Activated naive CD8-positive, alpha-beta T cell treated with anti-CD3 and anti-CD28 coated beads, Interleukin-2, amount 50 U/mL, for 24 hours (primary cell): ENCODE measurements at regions not wholly inside any gene's neighbourhood (a gene's known extent, or its start where the extent isn't known, plus 50 kb on each side); places are given as distances from the start of the nearest gene placed in this dataset.

Experiments used
- ATAC-seq: fragments of 150-1000 bp; cut with Tn5 transposase; one replicate; pipeline ENCODE4 v1.10.0; 2021
- DNase-seq: peaks from one replicate; pipeline ENCODE4 v3.0.0; 2021
- H3K27ac Mint-ChIP-seq: one replicate; pipeline ENCODE4 v1.8.0; 2021; ENCODE audit warnings: mild to moderate bottlenecking, mixed read lengths
- H3K27me3 Mint-ChIP-seq: one replicate; pipeline ENCODE4 v1.8.0; 2021; ENCODE audit warnings: mixed read lengths
- H3K36me3 Mint-ChIP-seq: one replicate; pipeline ENCODE4 v1.8.0; 2021; ENCODE audit warnings: low read depth, mixed read lengths
- H3K4me1 Mint-ChIP-seq: one replicate; pipeline ENCODE4 v1.8.0; 2021; ENCODE audit warnings: mixed read lengths
- H3K4me3 Mint-ChIP-seq: one replicate; pipeline ENCODE4 v1.8.0; 2021; ENCODE audit warnings: mild to moderate bottlenecking, moderate library complexity, mixed read lengths
- H3K9me3 Mint-ChIP-seq: one replicate; pipeline ENCODE4 v1.8.0; 2021; ENCODE audit warnings: mixed read lengths

DNA sequence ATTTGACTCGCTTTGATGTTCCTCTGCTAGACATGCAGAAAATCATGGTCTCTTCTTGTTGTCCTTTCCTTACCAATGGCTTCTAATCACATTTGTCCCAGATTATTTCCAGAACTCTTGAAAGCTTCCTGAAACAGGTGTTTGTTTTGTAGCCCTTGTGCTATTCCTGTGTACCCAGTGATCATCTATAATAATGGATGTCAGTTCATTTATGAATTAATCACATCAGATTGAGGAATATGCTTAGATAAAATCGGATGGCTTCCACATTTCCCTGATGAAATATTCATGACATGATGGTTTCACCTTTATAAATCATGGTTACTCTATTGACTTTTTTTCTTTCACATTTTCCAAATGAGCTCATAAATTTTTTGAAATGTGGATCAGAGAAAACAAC, 359.0 kb upstream of the DMAC1 start:
- Mint-ChIP-seq H3K9me3 (no peaks in the 10 kb centered on the region), H3K27ac (no peak overlapping the region), H3K36me3 (no peaks in the 10 kb centered on the region), H3K27me3 (no peaks in the 10 kb centered on the region), H3K4me3 (no peak overlapping the region), H3K4me1 (peaks cover 2% of the 10 kb centered on the region)
- ATAC-seq (no peak), DNase-seq (no peak)

DNA sequence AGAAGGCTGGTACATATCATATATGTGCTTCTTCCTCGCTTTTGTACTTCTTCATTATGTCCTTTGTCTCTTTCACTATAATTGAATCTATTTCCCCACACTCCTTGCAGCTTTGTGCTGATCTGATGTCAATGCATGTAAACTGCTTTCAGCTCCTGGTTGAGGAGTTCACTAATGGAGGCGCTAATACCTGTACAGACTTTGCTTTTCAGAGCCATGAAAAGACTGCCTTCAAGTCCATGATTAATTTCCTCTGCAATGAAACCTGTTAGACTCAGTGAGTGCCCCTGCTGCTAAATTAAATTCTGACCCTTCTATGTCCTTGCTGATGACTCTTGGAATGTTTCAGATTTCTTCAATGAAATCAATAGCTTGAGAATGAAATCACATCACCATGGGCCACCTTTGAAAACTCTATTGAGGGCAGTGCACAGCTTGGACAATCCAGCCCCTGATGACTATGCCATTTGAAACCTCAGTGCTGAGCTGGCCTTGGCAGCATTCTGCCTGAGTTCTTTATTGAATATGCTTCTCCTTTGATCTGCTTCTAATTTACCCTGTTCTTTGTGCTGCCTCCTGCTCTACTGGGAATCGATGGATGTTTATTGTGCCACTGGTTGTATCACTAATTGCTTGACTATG, 358.2 kb upstream of the DMAC1 start:
- no peak overlapping the region for H3K4me3 Mint-ChIP-seq
- H3K36me3 Mint-ChIP-seq, result no peaks in the 10 kb centered on the region
- no peaks in the 10 kb centered on the region for H3K27me3 Mint-ChIP-seq
- H3K27ac Mint-ChIP-seq, result no peak overlapping the region
- no peaks in the 10 kb centered on the region for H3K9me3 Mint-ChIP-seq
- ATAC-seq (no peak), DNase-seq (no peak)
- H3K4me1 Mint-ChIP-seq, result peaks cover 2% of the 10 kb centered on the region

DNA sequence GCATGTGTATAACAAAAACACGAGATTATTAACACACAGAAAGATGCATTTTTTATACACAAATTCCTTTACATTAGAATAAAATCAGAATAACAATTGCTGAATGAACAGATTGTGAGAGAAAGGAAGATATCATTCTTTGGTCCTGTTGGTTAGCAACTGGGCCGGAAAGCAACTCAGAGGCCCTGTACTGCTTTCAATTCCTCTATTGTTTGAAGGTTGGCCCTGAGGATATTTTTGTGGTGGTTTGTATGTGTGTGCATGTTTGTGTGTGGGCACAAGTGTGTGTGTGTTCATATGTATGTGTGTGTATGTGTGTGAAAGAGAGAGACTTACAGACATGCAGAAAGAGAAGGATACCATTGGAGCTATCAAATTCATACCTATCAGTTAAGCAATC, 356.8 kb upstream of the DMAC1 start:
- no peaks in the 10 kb centered on the region for H3K9me3 Mint-ChIP-seq
- H3K4me1 Mint-ChIP-seq, result peaks cover 2% of the 10 kb centered on the region
- ATAC-seq (no peak), DNase-seq (no peak)
- no peak overlapping the region for H3K4me3 Mint-ChIP-seq
- no peaks in the 10 kb centered on the region for H3K27me3 Mint-ChIP-seq
- H3K27ac Mint-ChIP-seq, result no peak overlapping the region
- no peaks in the 10 kb centered on the region for H3K36me3 Mint-ChIP-seq

DNA sequence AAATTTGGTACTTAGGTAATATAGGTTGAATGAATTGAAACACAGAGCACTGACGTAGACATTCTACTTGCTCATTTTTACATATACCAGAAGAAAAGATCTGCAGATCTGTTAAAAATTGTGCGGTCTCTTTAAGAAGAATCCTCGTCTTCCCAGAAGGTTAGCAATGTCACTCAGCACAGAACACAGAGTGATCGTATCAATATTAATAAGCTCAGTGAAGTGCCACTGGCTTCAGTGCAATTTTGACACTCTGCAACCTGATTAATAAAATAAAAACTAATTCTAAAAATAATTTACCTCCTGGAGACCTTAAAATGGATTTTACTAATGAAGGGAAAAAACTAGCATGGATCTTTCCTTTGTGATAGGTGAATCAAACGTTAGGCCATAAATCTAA, 356.1 kb upstream of the DMAC1 start:
- no peaks in the 10 kb centered on the region for H3K27me3 Mint-ChIP-seq
- H3K4me3 Mint-ChIP-seq, result no peak overlapping the region
- H3K27ac Mint-ChIP-seq, result no peak overlapping the region
- H3K36me3 Mint-ChIP-seq, result peaks cover under 1% of the 10 kb centered on the region
- peaks cover 2% of the 10 kb centered on the region for H3K4me1 Mint-ChIP-seq
- peaks cover 2% of the 10 kb centered on the region for H3K9me3 Mint-ChIP-seq
- ATAC-seq (no peak), DNase-seq (no peak)

DNA sequence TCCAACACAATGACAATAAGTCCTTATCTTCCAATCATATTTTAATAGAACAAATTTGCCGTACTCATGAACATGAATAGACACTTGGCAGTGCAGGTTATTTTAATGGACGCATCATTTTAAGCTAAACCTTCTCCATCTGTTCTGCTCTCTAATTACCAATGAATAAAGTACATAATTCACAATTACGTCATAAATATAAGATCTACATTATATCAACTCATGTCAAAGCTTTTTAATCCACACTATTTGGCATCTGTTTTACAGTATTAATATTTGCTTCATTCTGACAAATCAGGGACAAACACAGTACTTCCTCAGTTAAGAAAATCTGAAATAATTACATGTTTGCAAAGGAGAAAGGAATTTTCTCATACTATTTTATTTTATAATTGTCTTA, 344.1 kb upstream of the DMAC1 start:
- ATAC-seq (no peak), DNase-seq (no peak)
- Mint-ChIP-seq H3K9me3 (peaks cover 3% of the 10 kb centered on the region), H3K27ac (no peak overlapping the region), H3K27me3 (no peaks in the 10 kb centered on the region), H3K36me3 (no peaks in the 10 kb centered on the region), H3K4me1 (no peaks in the 10 kb centered on the region), H3K4me3 (no peak overlapping the region)

DNA sequence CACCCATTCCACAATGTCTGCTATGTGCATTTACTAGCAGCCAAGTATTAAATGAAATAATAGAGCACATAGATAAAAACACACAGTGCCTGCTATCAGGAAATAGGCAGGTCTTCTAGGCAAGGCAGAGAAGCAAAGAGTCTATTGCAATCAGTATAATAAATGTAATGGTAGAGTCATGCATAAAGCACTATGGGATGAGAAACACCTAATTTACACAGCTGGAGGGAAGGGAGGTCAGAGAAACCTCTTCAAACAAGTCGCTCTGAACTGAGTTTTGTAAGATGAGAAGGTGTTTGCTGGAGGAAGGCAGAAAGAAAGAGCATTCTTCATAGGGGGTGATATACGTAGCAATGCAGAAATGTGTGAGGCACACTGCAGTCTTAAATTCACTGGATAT, 341.0 kb upstream of the DMAC1 start:
- no peaks in the 10 kb centered on the region for H3K4me1 Mint-ChIP-seq
- ATAC-seq (no peak), DNase-seq (no peak)
- H3K36me3 Mint-ChIP-seq, result no peaks in the 10 kb centered on the region
- H3K27me3 Mint-ChIP-seq, result no peaks in the 10 kb centered on the region
- H3K27ac Mint-ChIP-seq, result no peak overlapping the region
- no peaks in the 10 kb centered on the region for H3K9me3 Mint-ChIP-seq
- H3K4me3 Mint-ChIP-seq, result no peak overlapping the region

DNA sequence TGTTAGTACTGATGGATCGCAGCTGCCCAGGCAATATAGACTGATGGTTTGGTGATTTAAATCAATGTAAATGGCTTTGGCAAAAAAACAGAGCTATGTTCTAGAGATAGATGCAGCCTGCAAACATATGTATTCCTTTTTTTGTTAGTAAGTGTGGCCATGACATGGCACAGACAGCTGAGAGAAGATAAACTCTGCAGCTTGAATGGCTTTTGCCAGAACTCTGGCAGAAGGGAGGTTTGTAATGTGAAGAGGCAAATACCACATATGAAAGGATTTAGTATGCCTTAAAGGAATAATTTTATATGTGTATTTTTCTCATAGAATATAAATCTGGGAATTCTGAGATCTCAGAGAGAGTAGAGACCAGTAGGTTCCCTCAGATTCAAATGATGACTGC, 340.2 kb upstream of the DMAC1 start:
- H3K27ac Mint-ChIP-seq, result no peak overlapping the region
- no peaks in the 10 kb centered on the region for H3K4me1 Mint-ChIP-seq
- ATAC-seq (no peak), DNase-seq (no peak)
- no peaks in the 10 kb centered on the region for H3K36me3 Mint-ChIP-seq
- H3K9me3 Mint-ChIP-seq, result no peaks in the 10 kb centered on the region
- no peaks in the 10 kb centered on the region for H3K27me3 Mint-ChIP-seq
- H3K4me3 Mint-ChIP-seq, result no peak overlapping the region

DNA sequence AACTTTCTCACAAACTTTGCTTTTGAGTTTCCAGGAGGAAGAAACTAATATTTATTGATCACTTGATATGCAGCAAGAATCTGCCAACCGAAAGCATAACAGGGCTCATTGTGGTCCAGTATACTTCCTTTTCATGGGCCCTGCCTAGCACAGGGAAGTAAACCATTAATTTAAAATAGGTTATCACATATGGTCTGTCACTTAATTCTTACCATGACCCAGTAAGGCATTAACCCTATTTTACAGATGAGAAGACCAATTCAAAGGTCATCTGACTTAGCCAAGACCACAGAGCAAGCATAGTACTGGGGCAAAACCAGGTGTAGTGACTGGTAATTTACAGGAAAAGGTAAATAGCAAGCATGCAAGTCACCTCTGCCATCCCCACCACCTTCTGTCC, 336.9 kb upstream of the DMAC1 start:
- H3K4me1 Mint-ChIP-seq, result no peaks in the 10 kb centered on the region
- H3K27me3 Mint-ChIP-seq, result no peaks in the 10 kb centered on the region
- H3K27ac Mint-ChIP-seq, result no peak overlapping the region
- H3K36me3 Mint-ChIP-seq, result no peaks in the 10 kb centered on the region
- DNase-seq (no peak), ATAC-seq (no peak)
- no peaks in the 10 kb centered on the region for H3K9me3 Mint-ChIP-seq
- H3K4me3 Mint-ChIP-seq, result no peak overlapping the region

DNA sequence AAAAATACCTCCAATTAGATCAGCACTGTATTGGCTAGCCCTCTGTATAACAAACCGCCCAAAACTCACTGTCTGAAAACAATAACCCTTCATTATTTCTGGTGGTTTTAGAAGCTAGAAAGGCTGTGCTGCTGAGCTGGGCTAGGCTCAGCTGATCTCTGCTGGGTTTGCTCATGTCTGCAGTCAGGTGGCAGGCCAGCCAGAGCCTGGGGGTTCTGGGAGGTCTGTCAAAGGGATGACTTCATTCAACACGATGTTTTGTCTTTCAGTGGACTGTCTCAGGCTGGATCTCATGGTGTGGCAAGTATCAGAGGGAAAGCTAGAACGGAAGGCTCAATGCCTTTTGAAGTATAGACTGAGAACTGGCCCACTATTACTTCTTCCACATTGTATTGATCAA, 335.1 kb upstream of the DMAC1 start:
- DNase-seq, result no peak
- H3K36me3 Mint-ChIP-seq, result no peaks in the 10 kb centered on the region
- no peak overlapping the region for H3K27ac Mint-ChIP-seq
- no peaks in the 10 kb centered on the region for H3K9me3 Mint-ChIP-seq
- H3K4me1 Mint-ChIP-seq, result no peaks in the 10 kb centered on the region
- H3K4me3 Mint-ChIP-seq, result no peak overlapping the region
- no peaks in the 10 kb centered on the region for H3K27me3 Mint-ChIP-seq
- no peak for ATAC-seq

DNA sequence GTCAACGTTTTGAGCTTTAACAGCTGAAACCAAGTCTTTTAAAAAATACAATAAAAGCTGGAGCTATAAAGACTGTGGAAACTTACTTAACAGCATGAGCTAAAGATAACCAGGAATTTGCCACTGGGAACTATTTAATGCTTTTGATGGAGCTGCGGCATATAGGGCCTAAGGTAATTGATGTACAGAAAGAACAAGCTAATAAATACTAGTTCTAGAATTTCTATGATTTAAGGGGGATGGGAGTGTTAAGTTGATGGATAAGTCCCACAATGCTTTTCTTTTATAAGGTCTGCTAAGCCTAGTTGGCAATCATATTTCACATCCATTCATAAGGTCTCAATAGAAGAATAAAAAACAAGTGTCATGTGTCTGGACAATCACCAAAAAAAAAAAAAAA, 334.0 kb upstream of the DMAC1 start:
- Mint-ChIP-seq H3K27me3 (no peaks in the 10 kb centered on the region), H3K9me3 (no peaks in the 10 kb centered on the region), H3K4me1 (no peaks in the 10 kb centered on the region), H3K36me3 (no peaks in the 10 kb centered on the region), H3K27ac (no peak overlapping the region), H3K4me3 (no peak overlapping the region)
- ATAC-seq, result no peak
- DNase-seq, result no peak

DNA sequence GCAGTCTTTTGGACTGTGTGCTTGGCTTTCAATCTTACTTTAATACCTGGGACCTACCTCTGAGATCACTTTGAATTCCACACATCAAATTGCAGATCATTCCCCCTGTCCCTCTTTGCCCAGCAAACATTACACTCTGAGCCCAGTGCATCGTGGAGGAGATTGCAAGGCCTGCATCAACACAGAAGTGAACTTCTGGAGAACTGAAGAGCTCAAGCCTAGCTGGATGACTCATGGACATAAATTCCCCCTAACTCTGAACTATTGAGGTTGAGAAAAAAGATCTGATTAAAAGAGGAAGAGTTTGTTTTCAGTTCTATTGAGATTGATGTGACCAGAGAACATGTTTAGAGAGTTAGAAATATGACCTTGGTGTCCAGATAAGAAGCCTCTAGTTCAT, 316.0 kb upstream of the DMAC1 start:
- peaks cover 4% of the 10 kb centered on the region for H3K9me3 Mint-ChIP-seq
- no peak for DNase-seq
- peak; percentile 70 for ATAC-seq
- H3K4me3 Mint-ChIP-seq, result peak overlapping the region; percentile 12
- H3K27me3 Mint-ChIP-seq, result no peaks in the 10 kb centered on the region
- H3K4me1 Mint-ChIP-seq, result peaks cover 18% of the 10 kb centered on the region
- no peaks in the 10 kb centered on the region for H3K36me3 Mint-ChIP-seq
- peak overlapping the region; percentile 63 for H3K27ac Mint-ChIP-seq

DNA sequence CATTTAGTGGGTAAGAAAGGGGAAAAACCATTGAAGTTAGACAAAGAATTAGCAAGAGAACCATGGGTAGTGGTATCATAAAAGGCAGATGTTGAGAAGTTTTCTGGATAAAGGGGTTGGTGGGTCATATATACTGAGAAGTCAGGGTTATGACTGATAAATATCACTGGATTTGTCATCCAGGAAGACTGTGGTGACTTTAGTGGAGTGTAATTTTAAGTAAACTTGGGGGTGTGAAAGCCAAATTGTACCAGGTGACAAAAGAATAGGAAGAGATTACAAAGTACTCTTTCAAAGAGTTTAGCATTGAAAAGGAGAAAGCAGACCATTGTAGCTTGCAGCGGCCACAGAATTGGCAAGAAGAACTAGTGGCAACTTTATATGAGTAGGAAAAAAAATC, 315.2 kb upstream of the DMAC1 start:
- Mint-ChIP-seq H3K9me3 (peaks cover 4% of the 10 kb centered on the region), H3K27ac (peak overlapping the region; percentile 71), H3K4me1 (peaks cover 18% of the 10 kb centered on the region), H3K4me3 (no peak overlapping the region), H3K36me3 (no peaks in the 10 kb centered on the region), H3K27me3 (no peaks in the 10 kb centered on the region)
- ATAC-seq (peak; percentile 73), DNase-seq (no peak)

DNA sequence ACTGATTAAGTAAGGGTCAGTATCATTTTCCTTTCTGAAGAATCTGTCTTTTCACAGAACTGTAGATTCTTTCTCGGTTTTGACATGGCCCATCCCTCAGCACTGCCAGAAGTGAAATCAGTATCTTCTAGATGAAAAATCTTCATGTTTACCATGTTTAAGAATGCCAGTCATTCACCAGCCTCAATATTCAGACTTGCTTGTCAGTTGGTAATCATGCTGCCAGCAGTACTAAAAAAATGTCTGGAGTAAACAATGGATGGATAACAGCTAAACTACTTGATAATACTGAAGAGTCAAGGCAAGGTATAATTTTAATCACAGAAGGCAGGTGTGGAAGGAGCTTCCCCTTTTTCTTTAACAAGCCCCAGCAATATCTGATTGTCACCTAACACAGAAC, 306.8 kb upstream of the DMAC1 start:
- Mint-ChIP-seq H3K27me3 (no peaks in the 10 kb centered on the region), H3K9me3 (peaks cover 12% of the 10 kb centered on the region), H3K36me3 (no peaks in the 10 kb centered on the region), H3K4me1 (no peaks in the 10 kb centered on the region), H3K4me3 (no peak overlapping the region), H3K27ac (no peak overlapping the region)
- DNase-seq (no peak), ATAC-seq (no peak)

DNA sequence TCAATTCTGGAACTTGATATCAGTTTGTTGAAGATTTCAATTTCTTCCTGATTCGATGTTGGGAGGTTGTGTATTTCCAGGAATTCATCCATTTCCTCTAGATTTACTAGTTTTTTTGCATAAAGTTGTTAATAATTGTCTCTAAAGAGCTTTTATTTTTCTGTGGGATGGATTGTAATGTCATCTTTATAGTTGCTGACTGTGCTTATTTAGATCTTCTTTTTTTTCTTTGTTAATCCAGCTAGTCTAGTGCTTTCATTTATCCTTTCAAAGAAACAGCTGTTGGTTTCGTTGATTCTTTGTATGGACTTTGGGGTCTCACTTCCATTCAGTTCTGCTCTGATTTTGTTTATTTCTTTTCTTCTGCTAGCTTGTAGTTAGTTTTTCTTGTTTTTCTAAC, 302.0 kb upstream of the DMAC1 start:
- H3K36me3 Mint-ChIP-seq, result no peaks in the 10 kb centered on the region
- peaks cover 30% of the 10 kb centered on the region for H3K9me3 Mint-ChIP-seq
- H3K27ac Mint-ChIP-seq, result no peak overlapping the region
- H3K27me3 Mint-ChIP-seq, result no peaks in the 10 kb centered on the region
- ATAC-seq (no peak), DNase-seq (no peak)
- no peaks in the 10 kb centered on the region for H3K4me1 Mint-ChIP-seq
- no peak overlapping the region for H3K4me3 Mint-ChIP-seq

DNA sequence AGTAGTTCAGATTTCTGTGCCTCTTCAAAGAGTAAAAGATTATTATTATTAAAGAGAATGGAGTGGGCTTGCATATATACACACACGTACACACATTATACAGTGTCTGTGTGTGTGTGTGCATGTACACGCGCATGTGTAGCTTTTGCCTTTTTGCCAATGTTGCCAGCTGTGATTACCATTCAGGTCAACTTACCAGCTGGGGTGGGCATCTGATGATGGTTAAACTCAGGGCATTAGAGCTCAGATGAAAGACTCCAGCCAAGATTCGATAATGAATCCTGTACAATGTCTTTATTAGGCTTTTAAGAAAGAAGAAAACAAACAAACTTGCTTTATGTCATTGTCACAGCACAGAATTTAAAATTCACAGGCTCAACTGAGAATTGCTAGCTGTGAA, 296.5 kb upstream of the DMAC1 start:
- Mint-ChIP-seq H3K4me3 (no peak overlapping the region), H3K27ac (no peak overlapping the region), H3K9me3 (peaks cover 17% of the 10 kb centered on the region), H3K27me3 (no peaks in the 10 kb centered on the region), H3K36me3 (no peaks in the 10 kb centered on the region), H3K4me1 (no peaks in the 10 kb centered on the region)
- DNase-seq (no peak), ATAC-seq (no peak)

DNA sequence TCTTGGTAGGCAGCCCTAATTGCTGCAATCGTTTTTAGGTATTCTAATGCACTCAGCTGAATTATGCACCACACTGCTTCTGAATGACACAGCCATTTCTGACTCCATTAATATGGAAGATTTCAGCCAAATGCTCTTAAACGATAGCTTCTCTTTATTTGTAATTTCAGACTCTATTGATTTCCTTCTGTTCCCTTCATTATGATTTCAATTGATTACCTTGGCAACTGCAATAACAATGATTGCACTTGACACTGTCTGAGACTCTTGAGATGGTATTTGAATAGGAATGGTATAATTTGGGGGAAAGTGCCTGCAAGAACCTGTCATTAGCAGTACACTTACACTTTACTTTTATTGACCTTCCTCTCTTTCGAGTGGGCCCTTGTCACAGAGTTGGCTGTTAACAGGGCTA, 296.1 kb upstream of the DMAC1 start:
- H3K4me1 Mint-ChIP-seq, result no peaks in the 10 kb centered on the region
- H3K27ac Mint-ChIP-seq, result no peak overlapping the region
- DNase-seq (no peak), ATAC-seq (no peak)
- H3K4me3 Mint-ChIP-seq, result no peak overlapping the region
- peaks cover 17% of the 10 kb centered on the region for H3K9me3 Mint-ChIP-seq
- H3K36me3 Mint-ChIP-seq, result no peaks in the 10 kb centered on the region
- H3K27me3 Mint-ChIP-seq, result no peaks in the 10 kb centered on the region
